ENCODE measurements at regions not wholly inside any gene's neighbourhood (a gene's known extent, or its start where the extent isn't known, plus 50 kb on each side); places are given as distances from the start of the nearest gene placed in this dataset.

- TF ChIP-seq CTCF (IDR thresholded peaks at IDR 0.05) (no peak), POLR2A (IDR thresholded peaks at IDR 0.05) (no peak)
Measured at GRCh38 chr2:52144590-52144989, 1112.7 kb upstream of the NRXN1 start.

Data from transverse colon (tissue), 3 donors.